ENCODE measurements at regions not wholly inside any gene's neighbourhood (a gene's known extent, or its start where the extent isn't known, plus 50 kb on each side); places are given as distances from the start of the nearest gene placed in this dataset.

GRCh38 chr6:47360388-47360787 is 50.7 kb upstream of the TNFRSF21 start:
- no peak for DNase-seq

- no peak for DNase-seq
Observed at GRCh38 chr6:47362857-47363461, 53.3 kb upstream of the TNFRSF21 start.

GRCh38 chr6:47363736-47364135 is 54.0 kb upstream of the TNFRSF21 start:
- DNase-seq: no peak

GRCh38 chr6:47366335-47366890 is 56.7 kb upstream of the TNFRSF21 start:
- no peak for DNase-seq

- DNase-seq: no peak
Observed at GRCh38 chr6:47371139-47371869, 61.6 kb upstream of the TNFRSF21 start.

- DNase-seq: no peak
Observed at GRCh38 chr6:47371870-47372255, 62.2 kb upstream of the TNFRSF21 start.

GRCh38 chr6:47372318-47372717 is 62.6 kb upstream of the TNFRSF21 start:
- no peak for DNase-seq

- no peak for DNase-seq
Observed at GRCh38 chr6:47375426-47375825, 65.7 kb upstream of the TNFRSF21 start.

GRCh38 chr6:47376930-47377329 is 67.2 kb upstream of the TNFRSF21 start:
- DNase-seq: no peak

- DNase-seq: no peak
Observed at GRCh38 chr6:47377971-47378370, 68.3 kb upstream of the TNFRSF21 start.

GRCh38 chr6:47379328-47379727 is 69.6 kb upstream of the TNFRSF21 start:
- DNase-seq: no peak

- DNase-seq: no peak
Observed at GRCh38 chr6:47380251-47380650, 70.5 kb upstream of the TNFRSF21 start.

GRCh38 chr6:47381036-47381435 is 71.3 kb upstream of the TNFRSF21 start:
- no peak for DNase-seq

GRCh38 chr6:47383360-47383759 is 73.7 kb upstream of the TNFRSF21 start:
- no peak for DNase-seq

- no peak for DNase-seq
Observed at GRCh38 chr6:47391675-47392074, 82.0 kb upstream of the TNFRSF21 start.

- DNase-seq: no peak
Observed at GRCh38 chr6:47392251-47392650, 82.5 kb upstream of the TNFRSF21 start.

- no peak for DNase-seq
Observed at GRCh38 chr6:47396401-47397069, 81.1 kb upstream of the CD2AP start.

- DNase-seq: no peak
Observed at GRCh38 chr6:47400581-47400980, 77.0 kb upstream of the CD2AP start.

GRCh38 chr6:47402081-47402480 is 75.5 kb upstream of the CD2AP start:
- DNase-seq: no peak

- no peak for DNase-seq
Observed at GRCh38 chr6:47403056-47403455, 74.5 kb upstream of the CD2AP start.

- no peak for DNase-seq
Observed at GRCh38 chr6:47403801-47404200, 73.8 kb upstream of the CD2AP start.

GRCh38 chr6:47404435-47404834 is 73.2 kb upstream of the CD2AP start:
- DNase-seq: no peak

- no peak for DNase-seq
Observed at GRCh38 chr6:47405273-47405672, 72.3 kb upstream of the CD2AP start.

Measured in occipital lobe (tissue), 1 donor.